ENCODE measurements at regions not wholly inside any gene's neighbourhood (a gene's known extent, or its start where the extent isn't known, plus 50 kb on each side); places are given as distances from the start of the nearest gene placed in this dataset.

DNA sequence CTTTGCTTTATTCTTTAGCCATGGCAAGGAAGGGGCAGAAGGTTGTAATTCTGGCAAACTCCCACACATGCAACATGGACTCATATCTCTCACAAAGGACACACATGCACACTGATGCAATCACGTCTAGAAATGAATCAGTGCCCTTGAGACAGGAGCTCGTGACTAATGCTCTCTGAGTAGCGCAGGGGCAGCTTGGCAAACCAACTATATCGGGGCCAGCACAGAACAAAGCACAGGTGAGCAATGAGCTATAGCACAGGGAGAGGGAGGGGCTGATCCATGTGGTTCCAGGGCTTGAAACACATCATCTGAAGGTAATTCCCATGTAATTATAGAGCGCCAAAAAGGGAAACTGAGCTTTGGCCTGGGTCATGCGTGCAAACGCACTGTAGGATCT, 165.2 kb upstream of the KLF7 start:
- Histone ChIP-seq H3K4me2 (peak overlapping the region; percentile 55), H3K36me3 (replicated peaks in 1 of 2; ENCODE audit: control insufficient read depth in 1 of 2, insufficient read depth in 2 of 2, low read length in 1 of 2) (no peaks in the 10 kb centered on the region), H3K9me3 (no peaks in the 10 kb centered on the region), H3K9me2 (no peaks in the 10 kb centered on the region), H3K27ac (ENCODE audit: low read depth in 2 of 2, low read length in 1 of 2) (peak overlapping the region; percentile 78 to 99), H3K79me2 (ENCODE audit: insufficient read depth) (no peaks in the 10 kb centered on the region), H3K4me1 (ENCODE audit: control insufficient read depth in 1 of 2, insufficient read depth in 2 of 2, low read depth in 1 of 2, low read length in 1 of 2) (peaks cover 20 to 39% of the 10 kb centered on the region in 2 experiments; a peak in 3 of 4 replicates), H3K4me3 (ENCODE audit: low read depth in 2 of 2, low read length in 1 of 2) (no peak overlapping the region), H3F3A (replicated peaks; ENCODE audit: insufficient read depth) (peaks cover 39% of the 10 kb centered on the region), H3K9ac (peak overlapping the region; percentile 65), H2AFZ (ENCODE audit: low read depth) (peak overlapping the region; percentile 80; the same call in 1 of the 2 replicates), H4K20me1 (ENCODE audit: insufficient read depth) (no peaks in the 10 kb centered on the region), H3K27me3 (ENCODE audit: insufficient read depth) (no peaks in the 10 kb centered on the region)
- TF ChIP-seq TEAD4 (IDR thresholded peaks at IDR 0.05; ENCODE audit: borderline replicate concordance, insufficient read depth) (no peak), MEF2A (IDR thresholded peaks at IDR 0.05; ENCODE audit: borderline replicate concordance, low read depth) (no peak), EZH2phosphoT487 (IDR thresholded peaks at IDR 0.05; ENCODE audit: borderline replicate concordance, low read depth) (no peak), RAD21 (IDR thresholded peaks at IDR 0.05; ENCODE audit: low read length) (peak; percentile 12; the same call in 1 of the 2 replicates), FOSL2 (IDR thresholded peaks at IDR 0.05; ENCODE audit: borderline replicate concordance, low read depth) (peak; percentile 82; the same call in 1 of the 2 replicates), TAF1 (IDR thresholded peaks at IDR 0.05; ENCODE audit: borderline replicate concordance, low read depth, low read length) (peak; percentile 29; the same call in 1 of the 2 replicates), NFIC (IDR thresholded peaks at IDR 0.05; ENCODE audit: borderline replicate concordance) (peak; percentile 77; the same call in 1 of the 2 replicates), EP300 (IDR thresholded peaks at IDR 0.05; ENCODE audit: borderline replicate concordance in 1 of 2, low read depth in 1 of 2, low read length in 1 of 2) (peak; percentile 35 to 58; a peak in 2 of 4 replicates), JUND (IDR thresholded peaks at IDR 0.05) (peak; percentile 67), TCF12 (IDR thresholded peaks at IDR 0.05) (peak; percentile 78), PBX3 (IDR thresholded peaks at IDR 0.05) (peak; percentile 74), RXRA (IDR thresholded peaks at IDR 0.05; ENCODE audit: borderline replicate concordance, low read depth) (no peak), MXI1 (IDR thresholded peaks at IDR 0.05; ENCODE audit: low read depth, low read length) (peak; percentile 19; the same call in 1 of the 2 replicates), YY1 (IDR thresholded peaks at IDR 0.05; ENCODE audit: low read depth) (no peak), GATA2 (CRISPR knock-in tag; IDR thresholded peaks at IDR 0.05) (peak; percentile 53; the same call in 1 of the 2 replicates), FOXM1 (IDR thresholded peaks at IDR 0.05; ENCODE audit: low read depth) (no peak; the same call in 1 of the 2 replicates), POLR2AphosphoS5 (IDR thresholded peaks at IDR 0.05; ENCODE audit: low read depth, low read length) (peak; percentile 60; the same call in 1 of the 2 replicates), GABPA (IDR thresholded peaks at IDR 0.05; ENCODE audit: low read depth) (no peak)
- TF ChIP-seq, protein P1, sequence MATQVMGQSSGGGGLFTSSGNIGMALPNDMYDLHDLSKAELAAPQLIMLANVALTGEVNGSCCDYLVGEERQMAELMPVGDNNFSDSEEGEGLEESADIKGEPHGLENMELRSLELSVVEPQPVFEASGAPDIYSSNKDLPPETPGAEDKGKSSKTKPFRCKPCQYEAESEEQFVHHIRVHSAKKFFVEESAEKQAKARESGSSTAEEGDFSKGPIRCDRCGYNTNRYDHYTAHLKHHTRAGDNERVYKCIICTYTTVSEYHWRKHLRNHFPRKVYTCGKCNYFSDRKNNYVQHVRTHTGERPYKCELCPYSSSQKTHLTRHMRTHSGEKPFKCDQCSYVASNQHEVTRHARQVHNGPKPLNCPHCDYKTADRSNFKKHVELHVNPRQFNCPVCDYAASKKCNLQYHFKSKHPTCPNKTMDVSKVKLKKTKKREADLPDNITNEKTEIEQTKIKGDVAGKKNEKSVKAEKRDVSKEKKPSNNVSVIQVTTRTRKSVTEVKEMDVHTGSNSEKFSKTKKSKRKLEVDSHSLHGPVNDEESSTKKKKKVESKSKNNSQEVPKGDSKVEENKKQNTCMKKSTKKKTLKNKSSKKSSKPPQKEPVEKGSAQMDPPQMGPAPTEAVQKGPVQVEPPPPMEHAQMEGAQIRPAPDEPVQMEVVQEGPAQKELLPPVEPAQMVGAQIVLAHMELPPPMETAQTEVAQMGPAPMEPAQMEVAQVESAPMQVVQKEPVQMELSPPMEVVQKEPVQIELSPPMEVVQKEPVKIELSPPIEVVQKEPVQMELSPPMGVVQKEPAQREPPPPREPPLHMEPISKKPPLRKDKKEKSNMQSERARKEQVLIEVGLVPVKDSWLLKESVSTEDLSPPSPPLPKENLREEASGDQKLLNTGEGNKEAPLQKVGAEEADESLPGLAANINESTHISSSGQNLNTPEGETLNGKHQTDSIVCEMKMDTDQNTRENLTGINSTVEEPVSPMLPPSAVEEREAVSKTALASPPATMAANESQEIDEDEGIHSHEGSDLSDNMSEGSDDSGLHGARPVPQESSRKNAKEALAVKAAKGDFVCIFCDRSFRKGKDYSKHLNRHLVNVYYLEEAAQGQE (IDR thresholded peaks at IDR 0.05; ENCODE audit: low read depth, low read length), result 0 out of 2 replicates have a peak, but pooled peaks have one; percentile 26
- TF ChIP-seq, protein P2, sequence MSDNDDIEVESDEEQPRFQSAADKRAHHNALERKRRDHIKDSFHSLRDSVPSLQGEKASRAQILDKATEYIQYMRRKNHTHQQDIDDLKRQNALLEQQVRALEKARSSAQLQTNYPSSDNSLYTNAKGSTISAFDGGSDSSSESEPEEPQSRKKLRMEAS (IDR thresholded peaks at IDR 0.05; ENCODE audit: low read depth), result peak; percentile 90
- DNase-seq, result no peak
- CTCF ChIA-PET, result interaction anchor here (0.7 kb wide), 1 partner anchor 10 kb away, joined by 3 read pairs; no protein-coding TSS in a partner anchor
- 40% methylated on average over 7 of the region's 7 CpGs for WGBS (ENCODE audit: low lambda C conversion rate)
- POLR2A ChIA-PET, result interaction anchor here (1.8 kb wide), 1 partner anchor 164 kb away, joined by 7 read pairs; the partner anchor contains the start of gene KLF7
